Lower leg skin (tissue), 4 donors: ENCODE measurements at regions not wholly inside any gene's neighbourhood (a gene's known extent, or its start where the extent isn't known, plus 50 kb on each side); places are given as distances from the start of the nearest gene placed in this dataset.
"Not testable (repeated sequence)": the region's sequence is repeated elsewhere in the genome, so short reads cannot be mapped to it uniquely, and the experiment has no call there.

Source experiments
- DNase-seq, 2 donors: peaks; one replicate each; pipeline ENCODE4 v3.0.0-alpha.2; 2019; ENCODE audit warnings: low spot score in 2 of 2
- H3K4me3 ChIP-seq: fragments of 200-600 bp; sonication (generic); 2 replicates; pipeline ENCODE4 v1.5.1; 2017; ENCODE audit warnings: mild to moderate bottlenecking, low read depth; ENCODE audit not compliant: poor library complexity, severe bottlenecking
- CTCF ChIP-seq, 3 donors: fragments of 450-650 bp; IDR thresholded peaks; one replicate each; pipeline ENCODE4 v1.5.1; 2016; ENCODE audit warnings: antibody characterized with exemption in 3 of 3, mild to moderate bottlenecking in 3 of 3, moderate library complexity in 2 of 3
- POLR2A ChIP-seq, 2 donors: fragments of 450-650 bp; IDR thresholded peaks; one replicate each; pipeline ENCODE4 v1.6.1; 2016 to 2017; ENCODE audit warnings: antibody characterized with exemption in 2 of 2, mild to moderate bottlenecking in 1 of 2, moderate library complexity in 1 of 2
- WGBS, 2 donors: methylation state at CpG; one replicate each; pipeline ENCODE4 v1.1.5; 2018; 5-methylcytosine and 5-hydroxymethylcytosine counted together
- intact Hi-C: fragments of 100-400 bp; cut with DNase I; formaldehyde crosslinking; loops from one replicate; pipeline ENCODE4 v1.15.0; 2023; ENCODE audit warnings: low total_unique reads

GRCh38 chr3:62951037-62951613, 75.9 kb upstream of the CADPS start:
- no peak overlapping the region for H3K4me3 ChIP-seq
- intact Hi-C loops = no loop called here
- TF ChIP-seq POLR2A (IDR thresholded peaks at IDR 0.05) (no peak), CTCF (IDR thresholded peaks at IDR 0.05) (no peak)
- WGBS, 2 donors = 68 to 80% methylated on average over 4 of the region's 4 CpGs
- DNase-seq = no peak

GRCh38 chr3:62951880-62952279, 76.7 kb upstream of the CADPS start:
- intact Hi-C loops, DNase-seq: not testable (repeated sequence)

GRCh38 chr3:62954580-62954979, 79.4 kb upstream of the CADPS start:
- TF ChIP-seq CTCF (IDR thresholded peaks at IDR 0.05) (no peak), POLR2A (IDR thresholded peaks at IDR 0.05) (no peak)
- intact Hi-C loops = no loop called here
- WGBS, 2 donors = 55 to 67% methylated on average over 1 of the region's 1 CpG
- no peak for DNase-seq
- no peak overlapping the region for H3K4me3 ChIP-seq

More at GRCh38 chr3:62951880-62952279, 76.7 kb upstream of the CADPS start:
- H3K4me3 ChIP-seq = not testable (repeated sequence)

- WGBS, 2 donors = 58 to 74% methylated on average over 4 of the region's 4 CpGs
- no peak overlapping the region for H3K4me3 ChIP-seq
- intact Hi-C loops = no loop called here
- TF ChIP-seq POLR2A (IDR thresholded peaks at IDR 0.05) = no peak
- DNase-seq = no peak
These were observed 79.9 kb upstream of the CADPS start for GRCh38 chr3:62955126-62955525.

- WGBS, 2 donors = 67 to 68% methylated on average over 2 of the region's 2 CpGs
- TF ChIP-seq CTCF (IDR thresholded peaks at IDR 0.05) (no peak), POLR2A (IDR thresholded peaks at IDR 0.05) (no peak)
- intact Hi-C loops = no loop called here
- H3K4me3 ChIP-seq = no peak overlapping the region
- no peak for DNase-seq
These were observed 81.2 kb upstream of the CADPS start for GRCh38 chr3:62956411-62956810.

GRCh38 chr3:62961874-62962556, 86.8 kb upstream of the CADPS start:
- intact Hi-C loops = no loop called here
- 56 to 57% methylated on average over 6 of the region's 6 CpGs for WGBS, 2 donors

More at GRCh38 chr3:62961874-62962556, 86.8 kb upstream of the CADPS start:
- H3K4me3 ChIP-seq = no peak overlapping the region
- no peak for DNase-seq
- TF ChIP-seq POLR2A (IDR thresholded peaks at IDR 0.05) (no peak), CTCF (IDR thresholded peaks at IDR 0.05) (no peak)
